ENCODE measurements at regions not wholly inside any gene's neighbourhood (a gene's known extent, or its start where the extent isn't known, plus 50 kb on each side); places are given as distances from the start of the nearest gene placed in this dataset.

DNA sequence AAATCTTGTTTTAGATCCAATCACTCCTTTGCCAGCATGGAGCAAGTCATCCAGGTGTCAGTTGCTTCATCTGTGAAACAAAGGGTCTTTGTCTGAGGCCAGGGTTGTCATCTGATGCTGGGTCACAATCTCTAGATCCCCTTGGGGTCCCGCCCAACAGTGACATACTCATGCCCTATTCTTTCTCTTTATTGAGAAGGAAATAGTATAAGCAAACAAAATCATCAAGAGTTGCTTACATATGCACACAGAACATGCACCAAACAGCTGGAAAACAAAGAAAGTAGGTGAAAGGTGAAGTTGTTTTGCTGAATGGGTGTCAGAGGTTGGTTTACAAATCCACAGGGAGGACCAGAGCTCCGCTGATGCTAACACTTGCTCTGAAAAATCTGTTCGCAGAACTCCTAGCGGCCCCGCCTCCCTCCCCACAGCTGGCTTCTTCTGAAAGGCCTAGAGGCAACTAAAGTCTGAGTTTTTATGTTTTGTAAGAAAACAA is 106.1 kb upstream of the SLC44A1 start:
- H3K9me3 ChIP-seq (replicated peaks in 1 of 2; ENCODE audit: control insufficient read depth in 1 of 2, insufficient read depth in 1 of 2, low read length in 2 of 2) = no peaks in the 10 kb centered on the region
- no CpG with 5 or more reads among the region's 5 CpGs for WGBS (ENCODE audit: insufficient coverage)

DNA sequence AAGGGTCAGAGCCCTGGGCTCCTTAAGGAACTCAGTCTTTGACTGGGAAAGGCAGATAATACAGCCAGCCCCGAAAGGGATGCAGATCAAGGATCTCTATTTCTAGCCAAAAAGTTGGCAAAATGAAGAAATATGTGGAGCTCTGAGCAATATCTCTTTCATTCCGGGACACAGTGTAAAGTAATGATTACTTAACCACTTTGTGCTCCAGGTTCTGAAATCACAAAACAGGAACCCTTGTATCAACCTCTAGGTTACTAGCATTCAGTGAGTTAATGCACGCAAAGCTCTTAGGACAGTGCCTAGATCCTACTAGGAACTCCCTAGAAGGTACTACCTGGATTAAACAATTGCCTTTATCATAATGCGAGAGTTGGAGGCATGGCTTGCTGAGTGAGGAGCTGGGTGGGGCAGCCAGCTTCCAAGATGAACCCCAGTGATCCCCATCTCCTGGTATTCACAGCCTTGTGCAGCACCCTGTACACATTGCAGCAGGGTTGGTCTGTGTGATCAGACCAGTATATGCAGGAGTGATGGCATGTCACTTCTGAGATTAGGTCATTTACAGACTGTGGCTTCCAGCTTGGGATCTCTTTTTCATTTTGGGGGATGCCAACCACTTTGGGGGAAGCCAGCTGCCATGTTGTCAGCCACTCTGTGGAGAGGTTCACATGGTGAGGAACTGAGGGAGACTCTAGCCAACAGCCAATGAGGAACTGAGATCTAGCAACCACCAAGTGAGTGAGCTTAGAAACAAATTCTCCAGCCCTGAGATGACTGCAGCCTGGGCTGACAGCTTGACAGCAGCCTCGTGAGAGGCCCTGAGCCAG is 103.1 kb upstream of the SLC44A1 start:
- peaks cover 0 to 2% of the 10 kb centered on the region in 2 donors for H3K36me3 Mint-ChIP-seq
- Histone ChIP-seq H3K79me2 (ENCODE audit: insufficient read depth, low read length) (no peaks in the 10 kb centered on the region), H3K9ac (ENCODE audit: insufficient read depth, low read length, poor library complexity, severe bottlenecking) (peak overlapping the region; percentile 52), H3K4me3 (replicated peaks in 1 of 3; ENCODE audit: low read depth in 2 of 3, low read length in 3 of 3) (no peak overlapping the region), H2AFZ (ENCODE audit: insufficient read depth, low read depth, low read length, poor library complexity, severe bottlenecking) (no peak overlapping the region), H3K4me1 (ENCODE audit: control insufficient read depth in 1 of 2, insufficient read depth in 2 of 2, low read length in 2 of 2) (peaks cover 44 to 49% of the 10 kb centered on the region in 2 donors), H3K36me3 (replicated peaks in 1 of 2; ENCODE audit: control insufficient read depth in 1 of 2, insufficient read depth in 2 of 2, low read length in 2 of 2) (no peaks in the 10 kb centered on the region), H3K4me2 (replicated peaks; ENCODE audit: extremely low read depth, low read length, poor library complexity, severe bottlenecking) (no peak overlapping the region), H4K20me1 (ENCODE audit: insufficient read depth, low read length) (no peaks in the 10 kb centered on the region), H3K9me3 (replicated peaks in 1 of 2; ENCODE audit: control insufficient read depth in 1 of 2, insufficient read depth in 1 of 2, low read length in 2 of 2) (no peaks in the 10 kb centered on the region), H3K27me3 (ENCODE audit: control insufficient read depth in 2 of 2, insufficient read depth in 2 of 2, low read length in 2 of 2) (no peaks in the 10 kb centered on the region), H3K27ac (ENCODE audit: low read depth in 1 of 2, low read length in 2 of 2) (peak overlapping the region; percentile 66 to 91)
- peak; percentile 76 to 89 (median 81) for DNase-seq
- peaks cover 0 to 3% (median 2%) of the 10 kb centered on the region in 3 donors for H3K27me3 Mint-ChIP-seq (ENCODE audit: low read depth in 3 of 3)
- peaks cover 47% of the 10 kb centered on the region for H3K4me1 Mint-ChIP-seq
- TF ChIP-seq, protein P1, sequence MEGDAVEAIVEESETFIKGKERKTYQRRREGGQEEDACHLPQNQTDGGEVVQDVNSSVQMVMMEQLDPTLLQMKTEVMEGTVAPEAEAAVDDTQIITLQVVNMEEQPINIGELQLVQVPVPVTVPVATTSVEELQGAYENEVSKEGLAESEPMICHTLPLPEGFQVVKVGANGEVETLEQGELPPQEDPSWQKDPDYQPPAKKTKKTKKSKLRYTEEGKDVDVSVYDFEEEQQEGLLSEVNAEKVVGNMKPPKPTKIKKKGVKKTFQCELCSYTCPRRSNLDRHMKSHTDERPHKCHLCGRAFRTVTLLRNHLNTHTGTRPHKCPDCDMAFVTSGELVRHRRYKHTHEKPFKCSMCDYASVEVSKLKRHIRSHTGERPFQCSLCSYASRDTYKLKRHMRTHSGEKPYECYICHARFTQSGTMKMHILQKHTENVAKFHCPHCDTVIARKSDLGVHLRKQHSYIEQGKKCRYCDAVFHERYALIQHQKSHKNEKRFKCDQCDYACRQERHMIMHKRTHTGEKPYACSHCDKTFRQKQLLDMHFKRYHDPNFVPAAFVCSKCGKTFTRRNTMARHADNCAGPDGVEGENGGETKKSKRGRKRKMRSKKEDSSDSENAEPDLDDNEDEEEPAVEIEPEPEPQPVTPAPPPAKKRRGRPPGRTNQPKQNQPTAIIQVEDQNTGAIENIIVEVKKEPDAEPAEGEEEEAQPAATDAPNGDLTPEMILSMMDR (IDR thresholded peaks at IDR 0.05) = no peak
- H3K4me3 Mint-ChIP-seq = no peak overlapping the region
- intact Hi-C loops (cut with micrococcal nuclease) = loop anchor here (1.0 to 10.0 kb wide), 6 partner anchors 74 to 279 kb away; no protein-coding TSS in a partner anchor
- WGBS (ENCODE audit: insufficient coverage) = 11% methylated on average over 1 of the region's 5 CpGs
- peaks cover 0 to 3% (median 0%) of the 10 kb centered on the region in 7 donors for H3K9me3 Mint-ChIP-seq
- H3K27ac Mint-ChIP-seq = peak overlapping the region; percentile 88 to 99 (median 92)

More for the DNA sequence above, 106.1 kb upstream of the SLC44A1 start:
- Histone ChIP-seq H3K4me2 (replicated peaks; ENCODE audit: extremely low read depth, low read length, poor library complexity, severe bottlenecking) (no peak overlapping the region), H3K4me3 (replicated peaks in 1 of 3; ENCODE audit: low read depth in 2 of 3, low read length in 3 of 3) (no peak overlapping the region), H3K27ac (ENCODE audit: low read depth in 1 of 2, low read length in 2 of 2) (no peak overlapping the region), H3K36me3 (replicated peaks in 1 of 2; ENCODE audit: control insufficient read depth in 1 of 2, insufficient read depth in 2 of 2, low read length in 2 of 2) (no peaks in the 10 kb centered on the region), H4K20me1 (ENCODE audit: insufficient read depth, low read length) (no peaks in the 10 kb centered on the region), H3K4me1 (ENCODE audit: control insufficient read depth in 1 of 2, insufficient read depth in 2 of 2, low read length in 2 of 2) (peaks cover 30% of the 10 kb centered on the region in 2 donors), H3K9ac (ENCODE audit: insufficient read depth, low read length, poor library complexity, severe bottlenecking) (no peak overlapping the region), H3K79me2 (ENCODE audit: insufficient read depth, low read length) (no peaks in the 10 kb centered on the region), H2AFZ (ENCODE audit: insufficient read depth, low read depth, low read length, poor library complexity, severe bottlenecking) (no peak overlapping the region), H3K27me3 (ENCODE audit: control insufficient read depth in 2 of 2, insufficient read depth in 2 of 2, low read length in 2 of 2) (no peaks in the 10 kb centered on the region)
- no peak overlapping the region for H3K4me3 Mint-ChIP-seq
- H3K27ac Mint-ChIP-seq = no peak overlapping the region
- H3K36me3 Mint-ChIP-seq = no peaks in the 10 kb centered on the region
- no peak for DNase-seq
- H3K9me3 Mint-ChIP-seq = peaks cover 0 to 5% (median 0%) of the 10 kb centered on the region in 7 donors
- intact Hi-C loops (cut with micrococcal nuclease) = no loop called here
- TF ChIP-seq, protein P1 (IDR thresholded peaks at IDR 0.05) = no peak
- peaks cover 1 to 2% (median 2%) of the 10 kb centered on the region in 3 donors for H3K27me3 Mint-ChIP-seq (ENCODE audit: low read depth in 3 of 3)
- peaks cover 32% of the 10 kb centered on the region for H3K4me1 Mint-ChIP-seq

All from CD14-positive monocyte (primary cell).